ENCODE measurements at regions not wholly inside any gene's neighbourhood (a gene's known extent, or its start where the extent isn't known, plus 50 kb on each side); places are given as distances from the start of the nearest gene placed in this dataset.
"Not testable (repeated sequence)": the region's sequence is repeated elsewhere in the genome, so short reads cannot be mapped to it uniquely, and the experiment has no call there.

- intact Hi-C loops (cut with DNase I); DNase-seq (ENCODE audit: missing footprints); ATAC-seq: not testable (repeated sequence)
Measured at GRCh38 chr12:9455516-9455915, 152.2 kb downstream of the KLRB1 start.

- ATAC-seq; DNase-seq (ENCODE audit: missing footprints); intact Hi-C loops (cut with DNase I): not testable (repeated sequence)
Measured at GRCh38 chr12:9454021-9454420, 153.7 kb downstream of the KLRB1 start.

- DNase-seq (ENCODE audit: missing footprints); ATAC-seq; intact Hi-C loops (cut with DNase I): not testable (repeated sequence)
Measured at GRCh38 chr12:9450127-9450567, 157.6 kb downstream of the KLRB1 start.

- ATAC-seq; intact Hi-C loops (cut with DNase I); DNase-seq (ENCODE audit: missing footprints): not testable (repeated sequence)
Measured at GRCh38 chr12:9449657-9450126, 158.0 kb downstream of the KLRB1 start.

GRCh38 chr12:9449181-9449580 is 158.5 kb downstream of the KLRB1 start:
- intact Hi-C loops (cut with DNase I) = no loop called here
- no peak for ATAC-seq
- no peak for DNase-seq (ENCODE audit: missing footprints)

GRCh38 chr12:9448648-9449047 is 159.1 kb downstream of the KLRB1 start:
- intact Hi-C loops (cut with DNase I); DNase-seq (ENCODE audit: missing footprints); ATAC-seq: not testable (repeated sequence)

GRCh38 chr12:9447791-9448614 is 159.7 kb downstream of the KLRB1 start:
- DNase-seq (ENCODE audit: missing footprints) (peak; percentile 95), ATAC-seq (peak; percentile 94)
- intact Hi-C loops (cut with DNase I) = not testable (repeated sequence)

- intact Hi-C loops (cut with DNase I); DNase-seq (ENCODE audit: missing footprints): not testable (repeated sequence)
- ATAC-seq = peak; percentile 8
Measured at GRCh38 chr12:9446883-9447761, 160.6 kb downstream of the KLRB1 start.

- intact Hi-C loops (cut with DNase I); ATAC-seq; DNase-seq (ENCODE audit: missing footprints): not testable (repeated sequence)
Measured at GRCh38 chr12:9440428-9440827, 167.3 kb downstream of the KLRB1 start.

GRCh38 chr12:9435682-9436081 is 172.0 kb downstream of the KLRB1 start:
- DNase-seq (ENCODE audit: missing footprints); intact Hi-C loops (cut with DNase I); ATAC-seq: not testable (repeated sequence)

GRCh38 chr12:9430385-9430784 is 177.3 kb downstream of the KLRB1 start:
- DNase-seq (ENCODE audit: missing footprints); intact Hi-C loops (cut with DNase I); ATAC-seq: not testable (repeated sequence)

GRCh38 chr12:9428856-9429255 is 178.9 kb downstream of the KLRB1 start:
- DNase-seq (ENCODE audit: missing footprints); intact Hi-C loops (cut with DNase I): not testable (repeated sequence)

GRCh38 chr12:9425429-9425828 is 182.3 kb downstream of the KLRB1 start:
- DNase-seq (ENCODE audit: missing footprints); intact Hi-C loops (cut with DNase I): not testable (repeated sequence)
- peak; percentile 20 for ATAC-seq

More at GRCh38 chr12:9428856-9429255, 178.9 kb downstream of the KLRB1 start:
- ATAC-seq = not testable (repeated sequence)

- DNase-seq (ENCODE audit: missing footprints); ATAC-seq; intact Hi-C loops (cut with DNase I): not testable (repeated sequence)
Measured at GRCh38 chr12:9424175-9424740, 183.5 kb downstream of the KLRB1 start.

- ATAC-seq; intact Hi-C loops (cut with DNase I); DNase-seq (ENCODE audit: missing footprints): not testable (repeated sequence)
Measured at GRCh38 chr12:9422689-9423088, 185.0 kb downstream of the KLRB1 start.

GRCh38 chr12:9421520-9422086 is 186.1 kb downstream of the KLRB1 start:
- DNase-seq (ENCODE audit: missing footprints); intact Hi-C loops (cut with DNase I); ATAC-seq: not testable (repeated sequence)

GRCh38 chr12:9420817-9421519 is 186.7 kb downstream of the KLRB1 start:
- ATAC-seq; DNase-seq (ENCODE audit: missing footprints); intact Hi-C loops (cut with DNase I): not testable (repeated sequence)

GRCh38 chr12:9418669-9419041 is 189.1 kb downstream of the KLRB1 start:
- ATAC-seq; intact Hi-C loops (cut with DNase I); DNase-seq (ENCODE audit: missing footprints): not testable (repeated sequence)

All from Right ventricle myocardium inferior (tissue), 1 donor.